ENCODE measurements at regions not wholly inside any gene's neighbourhood (a gene's known extent, or its start where the extent isn't known, plus 50 kb on each side); places are given as distances from the start of the nearest gene placed in this dataset.

DNA sequence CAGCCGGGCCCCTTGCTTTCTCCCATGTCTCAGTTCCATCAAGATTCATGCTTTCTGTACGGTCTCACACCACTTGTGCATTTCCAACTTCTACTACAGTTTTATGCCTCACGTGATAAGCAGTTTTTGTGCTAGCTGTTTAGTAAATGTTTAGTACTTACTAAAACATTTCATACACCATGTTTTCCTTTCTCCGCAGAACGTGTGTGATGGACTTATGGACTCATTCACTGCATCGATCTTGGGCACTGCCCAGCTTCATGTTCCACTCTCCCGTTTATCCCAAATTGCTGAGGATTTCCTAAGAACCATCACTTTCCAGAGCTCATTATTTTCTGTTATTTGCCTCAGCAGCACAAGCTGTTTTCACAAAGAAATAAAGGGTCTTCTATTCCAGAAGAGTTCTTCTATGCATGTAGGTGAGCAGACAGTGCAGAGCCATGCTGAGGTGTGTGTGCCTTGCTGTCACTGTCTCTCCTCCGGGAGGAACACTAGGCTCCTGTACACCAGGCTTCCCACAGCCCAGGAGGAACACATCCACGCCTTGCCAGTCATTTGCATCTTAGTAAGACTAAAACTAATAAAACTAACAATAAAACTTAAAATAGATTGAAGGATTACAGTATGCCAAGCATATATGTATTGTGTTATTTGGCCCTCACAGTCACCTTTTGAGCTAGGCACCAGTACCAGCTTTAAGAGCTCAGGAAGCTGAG lies 90.3 kb upstream of the EEA1 start (continued):
- TF ChIP-seq, protein P1, sequence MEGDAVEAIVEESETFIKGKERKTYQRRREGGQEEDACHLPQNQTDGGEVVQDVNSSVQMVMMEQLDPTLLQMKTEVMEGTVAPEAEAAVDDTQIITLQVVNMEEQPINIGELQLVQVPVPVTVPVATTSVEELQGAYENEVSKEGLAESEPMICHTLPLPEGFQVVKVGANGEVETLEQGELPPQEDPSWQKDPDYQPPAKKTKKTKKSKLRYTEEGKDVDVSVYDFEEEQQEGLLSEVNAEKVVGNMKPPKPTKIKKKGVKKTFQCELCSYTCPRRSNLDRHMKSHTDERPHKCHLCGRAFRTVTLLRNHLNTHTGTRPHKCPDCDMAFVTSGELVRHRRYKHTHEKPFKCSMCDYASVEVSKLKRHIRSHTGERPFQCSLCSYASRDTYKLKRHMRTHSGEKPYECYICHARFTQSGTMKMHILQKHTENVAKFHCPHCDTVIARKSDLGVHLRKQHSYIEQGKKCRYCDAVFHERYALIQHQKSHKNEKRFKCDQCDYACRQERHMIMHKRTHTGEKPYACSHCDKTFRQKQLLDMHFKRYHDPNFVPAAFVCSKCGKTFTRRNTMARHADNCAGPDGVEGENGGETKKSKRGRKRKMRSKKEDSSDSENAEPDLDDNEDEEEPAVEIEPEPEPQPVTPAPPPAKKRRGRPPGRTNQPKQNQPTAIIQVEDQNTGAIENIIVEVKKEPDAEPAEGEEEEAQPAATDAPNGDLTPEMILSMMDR (conservative IDR thresholded peaks at IDR 0.05; ENCODE audit: low read depth in 2 of 2): no peak
- TF ChIP-seq CREB1 (CRISPR knock-in tag; IDR thresholded peaks at IDR 0.05; ENCODE audit: low read depth) (no peak), STAT1 (IDR thresholded peaks at IDR 0.05; ENCODE audit: unreplicated experiment) (no peak), ZNF331 (CRISPR knock-in tag; IDR thresholded peaks at IDR 0.05; ENCODE audit: low read depth) (no peak), EZH2 (IDR thresholded peaks at IDR 0.05; ENCODE audit: low read depth, unreplicated experiment) (no peak), JUNB (IDR thresholded peaks at IDR 0.05; ENCODE audit: unreplicated experiment) (no peak)
- TF ChIP-seq, protein P2, sequence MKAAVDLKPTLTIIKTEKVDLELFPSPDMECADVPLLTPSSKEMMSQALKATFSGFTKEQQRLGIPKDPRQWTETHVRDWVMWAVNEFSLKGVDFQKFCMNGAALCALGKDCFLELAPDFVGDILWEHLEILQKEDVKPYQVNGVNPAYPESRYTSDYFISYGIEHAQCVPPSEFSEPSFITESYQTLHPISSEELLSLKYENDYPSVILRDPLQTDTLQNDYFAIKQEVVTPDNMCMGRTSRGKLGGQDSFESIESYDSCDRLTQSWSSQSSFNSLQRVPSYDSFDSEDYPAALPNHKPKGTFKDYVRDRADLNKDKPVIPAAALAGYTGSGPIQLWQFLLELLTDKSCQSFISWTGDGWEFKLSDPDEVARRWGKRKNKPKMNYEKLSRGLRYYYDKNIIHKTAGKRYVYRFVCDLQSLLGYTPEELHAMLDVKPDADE (IDR thresholded peaks at IDR 0.05): no peak
- TF ChIP-seq, protein P3, sequence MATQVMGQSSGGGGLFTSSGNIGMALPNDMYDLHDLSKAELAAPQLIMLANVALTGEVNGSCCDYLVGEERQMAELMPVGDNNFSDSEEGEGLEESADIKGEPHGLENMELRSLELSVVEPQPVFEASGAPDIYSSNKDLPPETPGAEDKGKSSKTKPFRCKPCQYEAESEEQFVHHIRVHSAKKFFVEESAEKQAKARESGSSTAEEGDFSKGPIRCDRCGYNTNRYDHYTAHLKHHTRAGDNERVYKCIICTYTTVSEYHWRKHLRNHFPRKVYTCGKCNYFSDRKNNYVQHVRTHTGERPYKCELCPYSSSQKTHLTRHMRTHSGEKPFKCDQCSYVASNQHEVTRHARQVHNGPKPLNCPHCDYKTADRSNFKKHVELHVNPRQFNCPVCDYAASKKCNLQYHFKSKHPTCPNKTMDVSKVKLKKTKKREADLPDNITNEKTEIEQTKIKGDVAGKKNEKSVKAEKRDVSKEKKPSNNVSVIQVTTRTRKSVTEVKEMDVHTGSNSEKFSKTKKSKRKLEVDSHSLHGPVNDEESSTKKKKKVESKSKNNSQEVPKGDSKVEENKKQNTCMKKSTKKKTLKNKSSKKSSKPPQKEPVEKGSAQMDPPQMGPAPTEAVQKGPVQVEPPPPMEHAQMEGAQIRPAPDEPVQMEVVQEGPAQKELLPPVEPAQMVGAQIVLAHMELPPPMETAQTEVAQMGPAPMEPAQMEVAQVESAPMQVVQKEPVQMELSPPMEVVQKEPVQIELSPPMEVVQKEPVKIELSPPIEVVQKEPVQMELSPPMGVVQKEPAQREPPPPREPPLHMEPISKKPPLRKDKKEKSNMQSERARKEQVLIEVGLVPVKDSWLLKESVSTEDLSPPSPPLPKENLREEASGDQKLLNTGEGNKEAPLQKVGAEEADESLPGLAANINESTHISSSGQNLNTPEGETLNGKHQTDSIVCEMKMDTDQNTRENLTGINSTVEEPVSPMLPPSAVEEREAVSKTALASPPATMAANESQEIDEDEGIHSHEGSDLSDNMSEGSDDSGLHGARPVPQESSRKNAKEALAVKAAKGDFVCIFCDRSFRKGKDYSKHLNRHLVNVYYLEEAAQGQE (IDR thresholded peaks at IDR 0.05; ENCODE audit: unreplicated experiment): no peak

DNA sequence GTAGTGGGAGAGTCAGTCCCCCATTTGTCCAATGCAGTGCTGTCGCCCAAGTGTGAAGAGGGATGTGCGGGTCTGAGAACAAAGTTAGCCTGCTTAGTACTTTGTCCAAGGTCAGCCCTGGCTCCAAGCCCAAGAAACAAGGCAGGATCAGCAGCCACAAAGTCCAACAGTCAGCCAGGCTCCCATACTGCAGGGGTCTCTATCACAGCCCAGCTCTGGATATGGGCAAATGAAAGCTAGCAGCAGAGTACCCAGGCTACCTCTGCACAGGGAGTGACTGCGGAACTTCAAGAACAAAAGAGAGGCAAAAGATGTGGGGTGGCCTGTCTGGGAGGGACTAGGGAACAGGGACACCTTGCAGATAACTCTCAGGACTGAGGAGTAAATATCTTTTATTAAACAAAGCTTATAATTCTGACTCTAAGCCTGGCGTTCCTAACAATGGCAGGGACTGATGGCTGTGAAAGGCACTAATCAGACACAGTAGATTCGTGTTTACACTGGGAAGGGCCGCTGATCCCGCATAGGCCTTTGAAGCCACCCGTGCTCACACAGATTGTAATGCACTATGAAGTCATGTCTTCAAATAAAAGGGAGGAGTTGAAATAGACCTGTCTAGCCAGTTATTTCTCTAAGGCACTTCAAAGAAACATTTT lies 91.0 kb upstream of the EEA1 start:
- no peaks in the 10 kb centered on the region for H3K9me3 Mint-ChIP-seq
- ATAC-seq (peak; percentile 34; the same call in 2 of the 3 replicates), DNase-seq (ENCODE audit: low spot score) (no peak)
- H3F3A ChIP-seq (replicated peaks; ENCODE audit: low read depth): no peaks in the 10 kb centered on the region
- no peak overlapping the region for H3K27ac ChIP-seq (ENCODE audit: low read depth)
- H3K4me2 ChIP-seq: no peak overlapping the region
- H3K79me2 ChIP-seq (replicated peaks; ENCODE audit: insufficient read depth): no peaks in the 10 kb centered on the region
- H2AFZ ChIP-seq: peak overlapping the region; percentile 77; the same call in 1 of the 2 replicates
- no peaks in the 10 kb centered on the region for H3K36me3 Mint-ChIP-seq (ENCODE audit: low read depth)
- H3K27ac Mint-ChIP-seq: no peak overlapping the region; the same call in 1 of the 2 replicates
- H3K4me3 ChIP-seq: no peak overlapping the region
- peaks cover 14% of the 10 kb centered on the region; the same call in 2 of the 3 replicates for H3K4me1 Mint-ChIP-seq
- peaks cover 6% of the 10 kb centered on the region; the same call in 1 of the 2 replicates for H3K9me2 ChIP-seq (ENCODE audit: insufficient read depth)
- no peaks in the 10 kb centered on the region for H3K27me3 ChIP-seq (ENCODE audit: insufficient read depth)
- H3K27me3 Mint-ChIP-seq (ENCODE audit: insufficient read depth, low read depth, poor library complexity): no peaks in the 10 kb centered on the region
- no peaks in the 10 kb centered on the region for H3K36me3 ChIP-seq (ENCODE audit: insufficient read depth)
- peaks cover 3% of the 10 kb centered on the region; the same call in 1 of the 2 replicates for H3K4me1 ChIP-seq (ENCODE audit: insufficient read depth)
- no peaks in the 10 kb centered on the region for H4K20me1 ChIP-seq (replicated peaks; ENCODE audit: insufficient read depth)
- no peak overlapping the region for H3K4me3 Mint-ChIP-seq
- TF ChIP-seq EZH2 (IDR thresholded peaks at IDR 0.05; ENCODE audit: low read depth, unreplicated experiment) (no peak), JUNB (IDR thresholded peaks at IDR 0.05; ENCODE audit: unreplicated experiment) (no peak), ZNF331 (CRISPR knock-in tag; IDR thresholded peaks at IDR 0.05; ENCODE audit: low read depth) (no peak)
- TF ChIP-seq, protein P2 (IDR thresholded peaks at IDR 0.05): no peak
